WTC11 (cell line): ENCODE measurements at regions not wholly inside any gene's neighbourhood (a gene's known extent, or its start where the extent isn't known, plus 50 kb on each side); places are given as distances from the start of the nearest gene placed in this dataset.

Experiments
- ATAC-seq: fragments of 200-7000 bp; cut with Tn5 transposase; 2 replicates; pipeline ENCODE4 v1.10.0; 2021; ENCODE audit warnings: mild to moderate bottlenecking, moderate library complexity
- CTCF ChIA-PET: fragments of 300-600 bp; sonication (Branson Sonifier 250); formaldehyde crosslinking; loops from one replicate; lab custom pipeline; 2021; ENCODE audit warnings: antibody characterized with exemption; lab: Charles Lee
- POLR2A ChIA-PET: fragments of 350-600 bp; sonication (Branson Sonifier 250); formaldehyde crosslinking; loops from one replicate; lab custom pipeline; 2021; ENCODE audit warnings: antibody characterized with exemption; lab: Charles Lee
- DNase-seq: peaks from one replicate; pipeline ENCODE4 v3.0.0; 2021; ENCODE audit warnings: low spot score
- H3K27ac Mint-ChIP-seq: 2 replicates; pipeline ENCODE4 v1.8.0; 2021; ENCODE audit warnings: mixed read lengths
- H3K27me3 Mint-ChIP-seq: 2 replicates; pipeline ENCODE4 v1.8.0; 2021; ENCODE audit warnings: low read depth, mild to moderate bottlenecking, moderate library complexity, mixed read lengths
- H3K36me3 Mint-ChIP-seq: 2 replicates; pipeline ENCODE4 v1.8.0; 2021; ENCODE audit warnings: mixed read lengths
- H3K4me1 Mint-ChIP-seq: 2 replicates; pipeline ENCODE4 v1.8.0; 2022; ENCODE audit warnings: mixed read lengths
- H3K4me3 Mint-ChIP-seq: 2 replicates; pipeline ENCODE4 v1.8.0; 2021; ENCODE audit warnings: mild to moderate bottlenecking, moderate library complexity, mixed read lengths
- H3K9me3 Mint-ChIP-seq: 2 replicates; pipeline ENCODE4 v1.8.0; 2021; ENCODE audit warnings: mixed read lengths
- CBFB ChIP-seq: sonication (generic); formaldehyde crosslinking; IDR thresholded peaks from 2 replicates; pipeline ENCODE4 v1.8.1; 2022; ENCODE audit warnings: mild to moderate bottlenecking, low read depth, missing genetic modification reagents
- ELF4 ChIP-seq: sonication (generic); formaldehyde crosslinking; IDR thresholded peaks from 2 replicates; pipeline ENCODE4 v1.8.1; 2022; ENCODE audit warnings: low read depth, mild to moderate bottlenecking, moderate library complexity, missing genetic modification reagents
- EMX1 ChIP-seq: fragments of 250-450 bp; sonication (Bioruptor Pico); IDR thresholded peaks from 2 replicates; pipeline ENCODE4 v1.8.0; 2021; ENCODE audit warnings: mild to moderate bottlenecking
- ETV6 ChIP-seq: sonication (generic); formaldehyde crosslinking; IDR thresholded peaks from 2 replicates; pipeline ENCODE4 v1.8.1; 2022; ENCODE audit warnings: mild to moderate bottlenecking, missing genetic modification reagents
- FOXP1 ChIP-seq: sonication (generic); formaldehyde crosslinking; IDR thresholded peaks from 2 replicates; pipeline ENCODE4 v1.8.0; 2022; ENCODE audit warnings: missing genetic modification reagents, mild to moderate bottlenecking, moderate library complexity, borderline replicate concordance
- GTF2I ChIP-seq: fragments of 250-450 bp; sonication (Bioruptor Pico); conservative IDR thresholded peaks from 2 replicates; pipeline ENCODE4 v1.4.0; 2021; ENCODE audit warnings: mild to moderate bottlenecking
- JUN ChIP-seq: sonication (generic); formaldehyde crosslinking; IDR thresholded peaks from 2 replicates; pipeline ENCODE4 v1.8.0; 2023; ENCODE audit warnings: mild to moderate bottlenecking, missing genetic modification reagents
- RORB ChIP-seq: fragments of 250-450 bp; sonication (Bioruptor Pico); IDR thresholded peaks from 2 replicates; pipeline ENCODE4 v1.9.0; 2021; ENCODE audit warnings: mild to moderate bottlenecking
- SOX15 ChIP-seq: fragments of 250-450 bp; sonication (Bioruptor Pico); IDR thresholded peaks from 2 replicates; pipeline ENCODE4 v1.9.0; 2021; ENCODE audit warnings: mild to moderate bottlenecking
- SP1 ChIP-seq: sonication (generic); formaldehyde crosslinking; conservative IDR thresholded peaks from 2 replicates; pipeline ENCODE4 v1.8.1; 2022; ENCODE audit warnings: missing genetic modification reagents
- TCF7 ChIP-seq: sonication (generic); formaldehyde crosslinking; IDR thresholded peaks from 2 replicates; pipeline ENCODE4 v1.8.0; 2022; ENCODE audit warnings: mild to moderate bottlenecking, low read depth, missing genetic modification reagents, moderate library complexity
- TEAD1 ChIP-seq: sonication (generic); formaldehyde crosslinking; IDR thresholded peaks from 2 replicates; pipeline ENCODE4 v1.8.0; 2022; ENCODE audit warnings: mild to moderate bottlenecking, missing genetic modification reagents
- ZNF219 ChIP-seq: sonication (generic); formaldehyde crosslinking; IDR thresholded peaks from 2 replicates; pipeline ENCODE4 v1.8.0; 2023; ENCODE audit warnings: missing genetic modification reagents, mild to moderate bottlenecking, borderline replicate concordance
- ZNF232 ChIP-seq: sonication (generic); formaldehyde crosslinking; IDR thresholded peaks from 2 replicates; pipeline ENCODE4 v1.8.0; 2022; ENCODE audit warnings: mild to moderate bottlenecking, missing genetic modification reagents
- ZNF263 ChIP-seq: sonication (generic); formaldehyde crosslinking; IDR thresholded peaks from 2 replicates; pipeline ENCODE4 v1.8.1; 2022; ENCODE audit warnings: low read depth, mild to moderate bottlenecking, moderate library complexity, missing genetic modification reagents
- ZNF423 ChIP-seq: fragments of 250-450 bp; sonication (Bioruptor Pico); IDR thresholded peaks from 2 replicates; pipeline ENCODE4 v2.1.2; 2022; ENCODE audit warnings: mild to moderate bottlenecking, moderate library complexity
- TF ChIP-seq, protein P1 (sequence below): fragments of 250-450 bp; sonication (Bioruptor Pico); IDR thresholded peaks from 2 replicates; pipeline ENCODE4 v1.9.0; 2021; ENCODE audit warnings: mild to moderate bottlenecking
- TF ChIP-seq, protein P2 (sequence below): sonication (generic); formaldehyde crosslinking; conservative IDR thresholded peaks from 2 replicates; pipeline ENCODE4 v1.8.1; 2023; ENCODE audit warnings: mild to moderate bottlenecking, low read depth, missing genetic modification reagents, moderate library complexity
- TF ChIP-seq, protein P3 (sequence below): sonication (generic); formaldehyde crosslinking; IDR thresholded peaks from 2 replicates; pipeline ENCODE4 v1.8.0; 2022; ENCODE audit warnings: mild to moderate bottlenecking, missing genetic modification reagents
- TF ChIP-seq, protein P4 (sequence below): sonication (generic); formaldehyde crosslinking; IDR thresholded peaks from 2 replicates; pipeline ENCODE4 v1.8.1; 2022; ENCODE audit warnings: missing genetic modification reagents, borderline replicate concordance
- TF ChIP-seq, protein P5 (sequence below): sonication (generic); formaldehyde crosslinking; IDR thresholded peaks from 2 replicates; pipeline ENCODE4 v1.8.0; 2022; ENCODE audit warnings: mild to moderate bottlenecking, missing genetic modification reagents
- TF ChIP-seq, protein P6 (sequence below): sonication (generic); formaldehyde crosslinking; IDR thresholded peaks from 2 replicates; pipeline ENCODE4 v1.8.0; 2023; ENCODE audit warnings: missing genetic modification reagents
- TF ChIP-seq, protein P7 (sequence below): fragments of 250-450 bp; sonication (Bioruptor Pico); conservative IDR thresholded peaks from 2 replicates; pipeline ENCODE4 v1.9.0; 2021; ENCODE audit warnings: mild to moderate bottlenecking

DNA sequence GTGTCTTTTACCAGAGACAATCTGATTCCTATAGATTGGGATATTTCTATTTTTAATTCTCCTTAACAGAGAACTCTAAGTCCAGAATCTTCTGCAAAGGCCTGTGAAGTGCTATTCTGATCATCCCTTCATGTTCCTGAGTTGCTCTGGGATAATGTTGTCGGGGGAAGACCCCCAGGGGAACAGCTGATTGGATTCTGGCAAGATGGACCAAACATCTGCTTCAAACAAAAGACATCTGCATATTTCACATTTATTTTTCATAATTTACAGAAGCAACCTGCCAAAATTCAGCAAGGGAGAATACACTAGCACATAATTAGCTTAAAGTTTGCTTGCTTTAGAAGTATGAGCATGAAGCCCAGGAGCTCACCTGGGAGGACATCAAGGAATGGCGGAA, 116.0 kb upstream of the ETAA1 start (continued):
- TF ChIP-seq ELF4 (CRISPR knock-in tag): no peak
- TF ChIP-seq JUN (CRISPR knock-in tag): no peak
- TF ChIP-seq FOXP1 (CRISPR knock-in tag): no peak
- TF ChIP-seq, protein P1, sequence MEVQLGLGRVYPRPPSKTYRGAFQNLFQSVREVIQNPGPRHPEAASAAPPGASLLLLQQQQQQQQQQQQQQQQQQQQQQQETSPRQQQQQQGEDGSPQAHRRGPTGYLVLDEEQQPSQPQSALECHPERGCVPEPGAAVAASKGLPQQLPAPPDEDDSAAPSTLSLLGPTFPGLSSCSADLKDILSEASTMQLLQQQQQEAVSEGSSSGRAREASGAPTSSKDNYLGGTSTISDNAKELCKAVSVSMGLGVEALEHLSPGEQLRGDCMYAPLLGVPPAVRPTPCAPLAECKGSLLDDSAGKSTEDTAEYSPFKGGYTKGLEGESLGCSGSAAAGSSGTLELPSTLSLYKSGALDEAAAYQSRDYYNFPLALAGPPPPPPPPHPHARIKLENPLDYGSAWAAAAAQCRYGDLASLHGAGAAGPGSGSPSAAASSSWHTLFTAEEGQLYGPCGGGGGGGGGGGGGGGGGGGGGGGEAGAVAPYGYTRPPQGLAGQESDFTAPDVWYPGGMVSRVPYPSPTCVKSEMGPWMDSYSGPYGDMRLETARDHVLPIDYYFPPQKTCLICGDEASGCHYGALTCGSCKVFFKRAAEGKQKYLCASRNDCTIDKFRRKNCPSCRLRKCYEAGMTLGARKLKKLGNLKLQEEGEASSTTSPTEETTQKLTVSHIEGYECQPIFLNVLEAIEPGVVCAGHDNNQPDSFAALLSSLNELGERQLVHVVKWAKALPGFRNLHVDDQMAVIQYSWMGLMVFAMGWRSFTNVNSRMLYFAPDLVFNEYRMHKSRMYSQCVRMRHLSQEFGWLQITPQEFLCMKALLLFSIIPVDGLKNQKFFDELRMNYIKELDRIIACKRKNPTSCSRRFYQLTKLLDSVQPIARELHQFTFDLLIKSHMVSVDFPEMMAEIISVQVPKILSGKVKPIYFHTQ (CRISPR knock-in tag): no peak
- TF ChIP-seq, protein P2, sequence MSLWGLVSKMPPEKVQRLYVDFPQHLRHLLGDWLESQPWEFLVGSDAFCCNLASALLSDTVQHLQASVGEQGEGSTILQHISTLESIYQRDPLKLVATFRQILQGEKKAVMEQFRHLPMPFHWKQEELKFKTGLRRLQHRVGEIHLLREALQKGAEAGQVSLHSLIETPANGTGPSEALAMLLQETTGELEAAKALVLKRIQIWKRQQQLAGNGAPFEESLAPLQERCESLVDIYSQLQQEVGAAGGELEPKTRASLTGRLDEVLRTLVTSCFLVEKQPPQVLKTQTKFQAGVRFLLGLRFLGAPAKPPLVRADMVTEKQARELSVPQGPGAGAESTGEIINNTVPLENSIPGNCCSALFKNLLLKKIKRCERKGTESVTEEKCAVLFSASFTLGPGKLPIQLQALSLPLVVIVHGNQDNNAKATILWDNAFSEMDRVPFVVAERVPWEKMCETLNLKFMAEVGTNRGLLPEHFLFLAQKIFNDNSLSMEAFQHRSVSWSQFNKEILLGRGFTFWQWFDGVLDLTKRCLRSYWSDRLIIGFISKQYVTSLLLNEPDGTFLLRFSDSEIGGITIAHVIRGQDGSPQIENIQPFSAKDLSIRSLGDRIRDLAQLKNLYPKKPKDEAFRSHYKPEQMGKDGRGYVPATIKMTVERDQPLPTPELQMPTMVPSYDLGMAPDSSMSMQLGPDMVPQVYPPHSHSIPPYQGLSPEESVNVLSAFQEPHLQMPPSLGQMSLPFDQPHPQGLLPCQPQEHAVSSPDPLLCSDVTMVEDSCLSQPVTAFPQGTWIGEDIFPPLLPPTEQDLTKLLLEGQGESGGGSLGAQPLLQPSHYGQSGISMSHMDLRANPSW (CRISPR knock-in tag): no peak
- TF ChIP-seq, protein P3, sequence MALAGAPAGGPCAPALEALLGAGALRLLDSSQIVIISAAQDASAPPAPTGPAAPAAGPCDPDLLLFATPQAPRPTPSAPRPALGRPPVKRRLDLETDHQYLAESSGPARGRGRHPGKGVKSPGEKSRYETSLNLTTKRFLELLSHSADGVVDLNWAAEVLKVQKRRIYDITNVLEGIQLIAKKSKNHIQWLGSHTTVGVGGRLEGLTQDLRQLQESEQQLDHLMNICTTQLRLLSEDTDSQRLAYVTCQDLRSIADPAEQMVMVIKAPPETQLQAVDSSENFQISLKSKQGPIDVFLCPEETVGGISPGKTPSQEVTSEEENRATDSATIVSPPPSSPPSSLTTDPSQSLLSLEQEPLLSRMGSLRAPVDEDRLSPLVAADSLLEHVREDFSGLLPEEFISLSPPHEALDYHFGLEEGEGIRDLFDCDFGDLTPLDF: no peak
- no peak for TF ChIP-seq CBFB
- TF ChIP-seq RORB (CRISPR knock-in tag): no peak
- TF ChIP-seq, all 79 proteins: peak for 0

DNA sequence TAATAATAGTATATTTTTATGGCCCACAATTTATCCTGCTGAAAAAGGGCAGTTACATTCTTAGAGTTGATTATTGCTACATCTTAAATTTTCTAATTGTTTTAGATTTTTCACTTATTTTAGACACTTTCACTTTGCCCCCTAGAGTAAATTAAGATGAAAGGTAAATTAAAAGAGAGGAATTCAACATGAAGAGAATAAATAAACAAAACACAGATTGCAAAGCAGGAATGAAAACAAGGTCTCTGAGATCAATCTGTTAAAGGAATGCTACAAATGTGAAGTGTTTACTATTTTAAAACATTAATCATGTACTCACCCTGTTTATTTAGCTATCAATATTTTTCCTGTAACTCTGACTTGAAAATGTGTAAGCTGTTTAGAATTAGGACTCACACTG, 113.5 kb upstream of the ETAA1 start:
- CTCF ChIA-PET: no interaction called here
- Mint-ChIP-seq H3K4me3 (no peak overlapping the region), H3K27ac (no peak overlapping the region), H3K27me3 (no peaks in the 10 kb centered on the region), H3K9me3 (peaks cover 5% of the 10 kb centered on the region; the same call in 1 of the 2 replicates), H3K36me3 (no peaks in the 10 kb centered on the region), H3K4me1 (peaks cover 14% of the 10 kb centered on the region)
- POLR2A ChIA-PET: no interaction called here
- no peak for DNase-seq
- ATAC-seq: no peak
- TF ChIP-seq EMX1 (no peak), ZNF219 (CRISPR knock-in tag) (no peak), GTF2I (CRISPR knock-in tag) (no peak), SOX15 (no peak), TEAD1 (no peak), ETV6 (CRISPR knock-in tag) (no peak), ZNF263 (CRISPR knock-in tag) (no peak), ZNF423 (CRISPR knock-in tag) (no peak), ZNF232 (no peak), SP1 (CRISPR knock-in tag) (no peak), TCF7 (no peak)
- TF ChIP-seq, protein P4, sequence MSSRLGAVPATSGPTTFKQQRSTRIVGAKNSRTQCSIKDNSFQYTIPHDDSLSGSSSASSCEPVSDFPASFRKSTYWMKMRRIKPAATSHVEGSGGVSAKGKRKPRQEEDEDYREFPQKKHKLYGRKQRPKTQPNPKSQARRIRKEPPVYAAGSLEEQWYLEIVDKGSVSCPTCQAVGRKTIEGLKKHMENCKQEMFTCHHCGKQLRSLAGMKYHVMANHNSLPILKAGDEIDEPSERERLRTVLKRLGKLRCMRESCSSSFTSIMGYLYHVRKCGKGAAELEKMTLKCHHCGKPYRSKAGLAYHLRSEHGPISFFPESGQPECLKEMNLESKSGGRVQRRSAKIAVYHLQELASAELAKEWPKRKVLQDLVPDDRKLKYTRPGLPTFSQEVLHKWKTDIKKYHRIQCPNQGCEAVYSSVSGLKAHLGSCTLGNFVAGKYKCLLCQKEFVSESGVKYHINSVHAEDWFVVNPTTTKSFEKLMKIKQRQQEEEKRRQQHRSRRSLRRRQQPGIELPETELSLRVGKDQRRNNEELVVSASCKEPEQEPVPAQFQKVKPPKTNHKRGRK (CRISPR knock-in tag): no peak
- TF ChIP-seq, protein P5, sequence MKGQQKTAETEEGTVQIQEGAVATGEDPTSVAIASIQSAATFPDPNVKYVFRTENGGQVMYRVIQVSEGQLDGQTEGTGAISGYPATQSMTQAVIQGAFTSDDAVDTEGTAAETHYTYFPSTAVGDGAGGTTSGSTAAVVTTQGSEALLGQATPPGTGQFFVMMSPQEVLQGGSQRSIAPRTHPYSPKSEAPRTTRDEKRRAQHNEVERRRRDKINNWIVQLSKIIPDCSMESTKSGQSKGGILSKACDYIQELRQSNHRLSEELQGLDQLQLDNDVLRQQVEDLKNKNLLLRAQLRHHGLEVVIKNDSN (CRISPR knock-in tag): no peak
- TF ChIP-seq, protein P1 (CRISPR knock-in tag): no peak
- TF ChIP-seq, protein P6, sequence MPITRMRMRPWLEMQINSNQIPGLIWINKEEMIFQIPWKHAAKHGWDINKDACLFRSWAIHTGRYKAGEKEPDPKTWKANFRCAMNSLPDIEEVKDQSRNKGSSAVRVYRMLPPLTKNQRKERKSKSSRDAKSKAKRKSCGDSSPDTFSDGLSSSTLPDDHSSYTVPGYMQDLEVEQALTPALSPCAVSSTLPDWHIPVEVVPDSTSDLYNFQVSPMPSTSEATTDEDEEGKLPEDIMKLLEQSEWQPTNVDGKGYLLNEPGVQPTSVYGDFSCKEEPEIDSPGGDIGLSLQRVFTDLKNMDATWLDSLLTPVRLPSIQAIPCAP: no peak
- TF ChIP-seq, protein P7, sequence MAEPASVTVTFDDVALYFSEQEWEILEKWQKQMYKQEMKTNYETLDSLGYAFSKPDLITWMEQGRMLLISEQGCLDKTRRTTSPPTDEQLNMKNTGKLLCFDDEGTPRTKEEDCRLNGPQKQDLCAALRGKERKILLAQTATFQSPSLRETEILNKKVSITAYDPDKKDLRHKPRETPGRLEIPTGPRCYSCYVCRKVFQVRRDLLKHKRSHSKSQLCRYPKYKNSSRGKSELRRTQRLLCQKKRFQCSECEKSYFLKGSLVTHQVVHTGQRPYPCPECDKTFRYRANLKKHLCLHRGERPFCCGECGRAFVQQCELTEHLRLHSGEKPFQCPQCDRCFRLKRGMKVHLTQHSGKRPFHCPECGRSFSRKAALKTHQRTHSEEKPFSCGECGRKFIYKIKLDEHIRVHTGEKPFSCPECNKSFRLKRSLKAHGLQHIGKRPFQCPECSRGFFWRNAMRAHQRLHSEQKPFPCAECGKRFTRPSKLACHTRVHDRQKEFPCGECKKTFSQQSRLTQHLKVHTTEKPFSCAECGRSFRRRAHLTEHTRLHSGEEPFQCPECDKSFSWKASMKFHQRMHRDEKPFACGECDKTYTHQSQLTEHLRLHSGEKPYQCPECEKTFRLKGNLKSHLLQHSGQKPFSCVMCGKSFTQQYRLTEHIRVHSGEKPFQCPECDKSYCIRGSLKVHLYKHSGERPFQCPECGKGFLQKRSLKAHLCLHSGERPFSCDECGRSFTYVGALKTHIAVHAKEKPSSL (CRISPR knock-in tag): no peak
